SK-N-SH treated with all-trans-retinoic acid at 6 μM for 48 hours (cell line): ENCODE measurements at regions not wholly inside any gene's neighbourhood (a gene's known extent, or its start where the extent isn't known, plus 50 kb on each side); places are given as distances from the start of the nearest gene placed in this dataset.

Experiments
- PPARA ChIP-seq: fragments of 250-450 bp; sonication (Bioruptor Pico); IDR thresholded peaks from 2 replicates; pipeline ENCODE4 v1.5.0; 2020; ENCODE audit warnings: mild to moderate bottlenecking, borderline replicate concordance
- ZC3H10 ChIP-seq: fragments of 250-450 bp; sonication (Bioruptor Pico); IDR thresholded peaks from 2 replicates; pipeline ENCODE4 v1.5.1; 2021; ENCODE audit warnings: mild to moderate bottlenecking, moderate library complexity

DNA sequence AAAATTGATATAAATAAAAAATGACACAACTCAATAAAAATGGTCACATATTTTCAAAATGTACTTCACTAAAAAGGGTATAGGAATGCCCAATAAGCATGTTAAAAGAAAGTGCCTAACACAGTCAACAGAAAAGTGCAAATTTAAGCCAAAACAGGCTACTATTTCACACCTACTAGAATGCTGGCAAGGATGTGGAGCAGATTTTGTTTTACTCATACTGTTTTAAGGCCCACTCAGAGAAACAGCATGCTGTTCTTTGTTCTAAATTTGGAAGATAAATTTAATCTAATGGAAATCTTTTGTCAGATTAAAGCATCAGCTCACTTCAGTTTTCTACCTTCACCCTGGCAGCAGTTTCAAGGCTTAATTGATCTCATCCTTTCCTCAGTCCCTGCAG is 576.8 kb upstream of the HS3ST1 start:
- TF ChIP-seq PPARA (CRISPR knock-in tag) (no peak), ZC3H10 (no peak)
